Activated CD8-positive, alpha-beta memory T cell treated with anti-CD3 and anti-CD28 coated beads, Interleukin-2, amount 10 ng/mL, durations not matched to agents 7 days and 5 days (primary cell): ENCODE measurements at regions not wholly inside any gene's neighbourhood (a gene's known extent, or its start where the extent isn't known, plus 50 kb on each side); places are given as distances from the start of the nearest gene placed in this dataset.

Experiments used
- ATAC-seq: fragments of 150-1000 bp; cut with Tn5 transposase; one replicate; pipeline ENCODE4 v1.10.0; 2021; ENCODE audit warnings: moderate library complexity
- CTCF ChIA-PET: fragments of 350-600 bp; sonication (Branson Sonifier 250); formaldehyde crosslinking; loops from one replicate; lab custom pipeline; 2021; ENCODE audit warnings: antibody characterized with exemption; lab: Charles Lee
- DNase-seq: peaks from one replicate; pipeline ENCODE4 v3.0.0-alpha.2; 2020
- H3K27ac Mint-ChIP-seq: one replicate; pipeline ENCODE4 v1.8.0; 2021; ENCODE audit warnings: mild to moderate bottlenecking, mixed read lengths
- H3K27me3 Mint-ChIP-seq: one replicate; pipeline ENCODE4 v1.8.0; 2021; ENCODE audit warnings: mixed read lengths
- H3K36me3 Mint-ChIP-seq: one replicate; pipeline ENCODE4 v1.8.0; 2021; ENCODE audit warnings: mild to moderate bottlenecking, mixed read lengths
- H3K4me1 Mint-ChIP-seq: one replicate; pipeline ENCODE4 v1.8.0; 2021; ENCODE audit warnings: mixed read lengths
- H3K4me3 Mint-ChIP-seq: one replicate; pipeline ENCODE4 v1.8.0; 2021; ENCODE audit warnings: mild to moderate bottlenecking, moderate library complexity, mixed read lengths
- H3K9me3 Mint-ChIP-seq: one replicate; pipeline ENCODE4 v1.8.0; 2022; ENCODE audit warnings: low read depth, mixed read lengths

DNA sequence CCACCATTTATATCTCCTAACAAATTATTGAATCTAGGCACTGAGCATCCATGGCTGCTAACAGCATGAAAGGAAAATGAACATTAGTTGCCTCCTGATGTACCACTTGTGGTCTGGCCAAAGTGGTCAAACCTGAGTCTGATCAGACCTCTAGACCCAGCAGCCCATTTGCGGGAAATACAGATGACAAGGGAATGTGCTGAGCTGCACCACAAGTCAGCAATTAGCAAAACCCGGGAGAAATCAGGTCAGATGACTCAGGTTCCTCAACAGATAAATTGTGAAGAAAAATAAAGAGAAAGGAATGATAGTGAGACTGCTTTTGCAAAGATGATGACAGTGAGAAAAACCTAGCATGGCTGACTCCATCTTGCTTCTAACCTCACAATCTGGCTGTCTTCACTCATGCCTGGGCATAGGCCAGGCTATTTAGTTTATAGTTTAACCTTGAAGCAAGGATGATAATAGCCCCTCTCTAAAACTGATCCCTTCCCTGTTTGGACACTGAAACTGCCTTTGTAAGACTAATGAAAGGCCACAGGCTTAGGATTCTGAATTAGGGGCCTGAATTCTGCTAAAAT is 142.7 kb upstream of the ASIC2 start:
- no peak for DNase-seq
- Mint-ChIP-seq H3K27ac (no peak overlapping the region), H3K9me3 (no peaks in the 10 kb centered on the region), H3K36me3 (no peaks in the 10 kb centered on the region), H3K4me3 (no peak overlapping the region), H3K4me1 (no peaks in the 10 kb centered on the region), H3K27me3 (no peaks in the 10 kb centered on the region)
- no peak for ATAC-seq
- CTCF ChIA-PET = no interaction called here

DNA sequence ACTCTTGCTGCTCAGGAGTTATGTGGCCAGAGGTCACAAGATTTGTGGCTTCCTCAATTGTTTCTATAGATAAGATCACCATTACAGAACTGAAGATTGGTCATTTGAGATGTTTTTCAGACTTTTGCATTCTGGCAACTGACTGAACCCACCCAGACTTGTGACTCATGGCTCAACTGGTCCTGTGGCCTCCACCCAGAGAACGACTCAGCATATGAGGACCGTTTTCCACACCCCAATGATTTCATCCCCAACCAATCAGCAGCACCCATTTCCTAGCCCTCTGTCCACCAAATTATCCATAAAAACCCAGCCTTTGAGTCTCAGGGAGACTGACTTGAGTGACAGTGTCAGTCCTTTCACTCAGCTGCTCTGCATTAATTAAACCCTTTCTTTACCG is 143.2 kb upstream of the ASIC2 start:
- ATAC-seq (no peak), DNase-seq (no peak)
- Mint-ChIP-seq H3K27ac (no peak overlapping the region), H3K4me3 (no peak overlapping the region), H3K4me1 (no peaks in the 10 kb centered on the region), H3K9me3 (no peaks in the 10 kb centered on the region), H3K27me3 (no peaks in the 10 kb centered on the region), H3K36me3 (no peaks in the 10 kb centered on the region)
- CTCF ChIA-PET = no interaction called here

DNA sequence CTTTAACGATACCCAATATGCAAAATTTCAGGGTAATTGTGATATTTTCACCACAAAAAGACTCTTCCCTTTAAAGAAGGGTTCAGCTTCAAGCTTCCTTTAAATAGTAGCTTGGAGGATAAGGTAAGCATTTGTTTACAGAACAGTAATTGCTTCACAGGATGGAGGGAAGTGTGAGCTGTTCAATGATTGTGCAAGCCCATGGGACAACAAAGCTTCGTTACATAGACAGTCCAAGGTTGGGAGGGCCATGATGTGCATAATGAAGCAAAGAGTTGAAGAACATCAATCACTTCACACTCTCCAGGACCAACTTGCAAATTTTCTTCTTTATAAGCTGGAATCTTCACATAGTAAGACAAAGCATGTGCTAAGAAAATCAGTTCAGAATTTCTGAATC is 145.0 kb upstream of the ASIC2 start:
- CTCF ChIA-PET = no interaction called here
- Mint-ChIP-seq H3K27ac (no peak overlapping the region), H3K4me3 (no peak overlapping the region), H3K36me3 (no peaks in the 10 kb centered on the region), H3K4me1 (no peaks in the 10 kb centered on the region), H3K9me3 (no peaks in the 10 kb centered on the region), H3K27me3 (no peaks in the 10 kb centered on the region)
- ATAC-seq = no peak
- DNase-seq = no peak

DNA sequence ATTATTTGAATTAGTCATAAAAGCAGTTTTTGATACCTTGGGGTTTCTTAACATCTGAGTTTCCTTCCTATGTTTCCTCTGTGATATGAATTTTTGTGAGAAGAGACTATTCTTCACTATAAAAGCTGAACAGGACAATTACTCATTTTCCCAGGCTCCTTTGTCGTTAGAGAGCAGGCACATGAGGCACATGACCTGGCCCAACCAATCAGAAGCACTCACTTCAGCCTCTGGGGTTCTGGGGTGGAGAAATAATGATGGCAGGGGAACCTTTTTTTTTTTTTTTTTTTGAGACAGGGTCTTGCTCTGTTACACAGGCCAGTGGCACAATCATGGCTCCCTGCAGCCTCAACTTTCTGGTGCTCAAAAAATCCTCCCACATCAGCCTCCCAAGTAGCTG is 145.5 kb upstream of the ASIC2 start:
- no peaks in the 10 kb centered on the region for H3K4me1 Mint-ChIP-seq
- no peak overlapping the region for H3K4me3 Mint-ChIP-seq
- H3K27ac Mint-ChIP-seq = no peak overlapping the region
- no peaks in the 10 kb centered on the region for H3K36me3 Mint-ChIP-seq
- no peaks in the 10 kb centered on the region for H3K9me3 Mint-ChIP-seq
- H3K27me3 Mint-ChIP-seq = no peaks in the 10 kb centered on the region
- ATAC-seq (no peak), DNase-seq (no peak)
- CTCF ChIA-PET = no interaction called here

GRCh38 chr17:33442320-33442719 is 149.2 kb upstream of the ASIC2 start:
- ATAC-seq = no peak
- Mint-ChIP-seq H3K4me3 (no peak overlapping the region), H3K27ac (no peak overlapping the region), H3K36me3 (no peaks in the 10 kb centered on the region), H3K9me3 (no peaks in the 10 kb centered on the region), H3K27me3 (no peaks in the 10 kb centered on the region), H3K4me1 (no peaks in the 10 kb centered on the region)
- DNase-seq = no peak
- CTCF ChIA-PET = no interaction called here

GRCh38 chr17:33444731-33445130 is 151.6 kb upstream of the ASIC2 start:
- CTCF ChIA-PET = no interaction called here
- H3K27me3 Mint-ChIP-seq = no peaks in the 10 kb centered on the region

GRCh38 chr17:33447090-33447489 is 154.0 kb upstream of the ASIC2 start:
- no peak for ATAC-seq
- DNase-seq = no peak
- H3K36me3 Mint-ChIP-seq = no peaks in the 10 kb centered on the region
- H3K27me3 Mint-ChIP-seq = no peaks in the 10 kb centered on the region
- H3K27ac Mint-ChIP-seq = no peak overlapping the region
- H3K4me3 Mint-ChIP-seq = no peak overlapping the region
- no peaks in the 10 kb centered on the region for H3K9me3 Mint-ChIP-seq
- CTCF ChIA-PET = no interaction called here
- H3K4me1 Mint-ChIP-seq = no peaks in the 10 kb centered on the region

More at GRCh38 chr17:33444731-33445130, 151.6 kb upstream of the ASIC2 start:
- Mint-ChIP-seq H3K36me3 (no peaks in the 10 kb centered on the region), H3K9me3 (no peaks in the 10 kb centered on the region), H3K27ac (no peak overlapping the region), H3K4me1 (no peaks in the 10 kb centered on the region), H3K4me3 (no peak overlapping the region)
- ATAC-seq = no peak
- DNase-seq = no peak

- H3K4me1 Mint-ChIP-seq = no peaks in the 10 kb centered on the region
- ATAC-seq (no peak), DNase-seq (no peak)
- H3K27ac Mint-ChIP-seq = no peak overlapping the region
- H3K36me3 Mint-ChIP-seq = no peaks in the 10 kb centered on the region
- CTCF ChIA-PET = no interaction called here
- peaks cover 3% of the 10 kb centered on the region for H3K27me3 Mint-ChIP-seq
- no peaks in the 10 kb centered on the region for H3K9me3 Mint-ChIP-seq
- no peak overlapping the region for H3K4me3 Mint-ChIP-seq
These were observed 158.1 kb upstream of the ASIC2 start for GRCh38 chr17:33451221-33451620.

GRCh38 chr17:33457477-33457876 is 164.4 kb upstream of the ASIC2 start:
- ATAC-seq = no peak
- Mint-ChIP-seq H3K9me3 (no peaks in the 10 kb centered on the region), H3K4me1 (no peaks in the 10 kb centered on the region), H3K27ac (no peak overlapping the region), H3K27me3 (peaks cover 5% of the 10 kb centered on the region), H3K36me3 (no peaks in the 10 kb centered on the region), H3K4me3 (no peak overlapping the region)
- no peak for DNase-seq
- CTCF ChIA-PET = no interaction called here

- DNase-seq (no peak), ATAC-seq (no peak)
- no peaks in the 10 kb centered on the region for H3K9me3 Mint-ChIP-seq
- no peak overlapping the region for H3K4me3 Mint-ChIP-seq
- no peaks in the 10 kb centered on the region for H3K4me1 Mint-ChIP-seq
- H3K27me3 Mint-ChIP-seq = peaks cover 2% of the 10 kb centered on the region
- no peaks in the 10 kb centered on the region for H3K36me3 Mint-ChIP-seq
- no peak overlapping the region for H3K27ac Mint-ChIP-seq
- CTCF ChIA-PET = no interaction called here
These were observed 166.2 kb upstream of the ASIC2 start for GRCh38 chr17:33459078-33459940.

GRCh38 chr17:33460781-33461450 is 167.8 kb upstream of the ASIC2 start:
- no peaks in the 10 kb centered on the region for H3K36me3 Mint-ChIP-seq
- DNase-seq = no peak
- no peaks in the 10 kb centered on the region for H3K4me1 Mint-ChIP-seq
- CTCF ChIA-PET = no interaction called here
- ATAC-seq = no peak
- peaks cover 2% of the 10 kb centered on the region for H3K27me3 Mint-ChIP-seq
- H3K9me3 Mint-ChIP-seq = no peaks in the 10 kb centered on the region
- H3K27ac Mint-ChIP-seq = no peak overlapping the region
- H3K4me3 Mint-ChIP-seq = no peak overlapping the region

DNA sequence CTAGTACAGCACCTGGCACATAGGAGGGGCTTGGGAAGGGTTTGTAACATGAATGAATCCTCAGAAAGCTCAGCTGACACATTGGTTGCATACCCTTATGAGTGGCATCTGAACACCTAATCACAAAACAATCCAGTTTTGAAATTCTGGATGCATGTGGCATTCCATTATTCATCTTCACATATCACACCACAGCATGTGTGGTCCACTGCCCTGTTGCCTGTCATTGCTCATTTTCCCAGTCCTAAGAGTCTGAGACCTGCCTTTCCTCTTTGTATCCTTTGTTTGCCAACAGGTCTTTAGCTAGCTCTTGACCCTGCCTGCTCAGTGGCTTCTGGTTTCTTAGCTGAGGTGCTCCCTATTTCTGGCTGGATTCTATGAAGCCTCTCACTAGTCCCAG is 170.8 kb upstream of the ASIC2 start:
- no peaks in the 10 kb centered on the region for H3K27me3 Mint-ChIP-seq
- no peaks in the 10 kb centered on the region for H3K4me1 Mint-ChIP-seq
- no peaks in the 10 kb centered on the region for H3K9me3 Mint-ChIP-seq
- no peak overlapping the region for H3K27ac Mint-ChIP-seq
- ATAC-seq (no peak), DNase-seq (no peak)
- H3K4me3 Mint-ChIP-seq = no peak overlapping the region
- CTCF ChIA-PET = no interaction called here
- no peaks in the 10 kb centered on the region for H3K36me3 Mint-ChIP-seq

DNA sequence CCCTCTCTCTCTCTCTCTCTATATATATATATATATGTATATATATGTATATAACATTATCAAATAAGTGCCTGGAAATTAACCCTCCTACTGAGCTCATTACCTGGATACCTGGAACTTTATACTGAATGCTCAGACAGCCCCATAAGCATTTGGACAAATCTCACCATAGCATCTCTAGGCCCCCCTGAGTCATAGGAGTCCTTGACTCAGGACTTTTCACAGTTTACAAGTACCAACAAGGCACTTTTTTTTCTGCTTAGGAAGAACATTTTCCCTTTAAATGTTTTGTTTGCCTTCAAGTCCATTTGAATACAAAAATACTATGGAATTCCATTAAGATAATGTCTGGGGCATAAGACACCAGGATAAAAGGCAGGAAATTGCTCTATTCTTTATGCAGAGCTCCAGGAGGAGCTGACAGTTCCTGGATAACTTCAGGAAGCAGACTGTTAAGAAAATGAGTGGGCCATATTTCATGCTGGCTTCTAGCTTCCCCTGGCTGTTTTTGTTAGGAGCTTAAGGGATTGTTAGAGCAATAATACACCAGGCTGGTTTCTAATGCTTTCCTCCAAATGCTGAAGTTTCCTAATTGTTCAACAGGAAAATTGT is 171.7 kb upstream of the ASIC2 start:
- no peak overlapping the region for H3K27ac Mint-ChIP-seq
- no peaks in the 10 kb centered on the region for H3K36me3 Mint-ChIP-seq
- no peaks in the 10 kb centered on the region for H3K9me3 Mint-ChIP-seq
- H3K4me3 Mint-ChIP-seq = no peak overlapping the region
- no peak for ATAC-seq
- DNase-seq = no peak
- H3K27me3 Mint-ChIP-seq = no peaks in the 10 kb centered on the region
- no peaks in the 10 kb centered on the region for H3K4me1 Mint-ChIP-seq
- CTCF ChIA-PET = no interaction called here

DNA sequence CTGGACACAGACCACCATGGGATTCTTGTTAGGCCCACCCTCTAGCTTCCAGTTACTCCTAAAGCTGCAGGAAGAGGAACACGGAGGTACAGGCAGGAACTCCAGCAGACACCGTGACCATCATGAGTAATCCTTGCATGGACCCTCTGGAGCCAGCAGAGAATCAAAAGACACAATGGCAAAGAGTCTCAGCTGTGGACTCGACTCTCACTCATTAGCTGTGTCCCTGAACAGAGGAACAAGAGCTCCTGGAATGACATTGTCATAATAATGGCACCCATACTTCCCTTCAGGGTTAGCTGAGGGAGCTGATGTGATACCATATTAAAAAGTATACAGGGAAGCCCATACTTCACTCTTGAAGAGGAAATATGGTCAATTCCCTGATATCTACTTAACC is 176.3 kb upstream of the ASIC2 start:
- Mint-ChIP-seq H3K27me3 (no peaks in the 10 kb centered on the region), H3K27ac (no peak overlapping the region), H3K36me3 (no peaks in the 10 kb centered on the region), H3K4me1 (no peaks in the 10 kb centered on the region), H3K9me3 (no peaks in the 10 kb centered on the region), H3K4me3 (no peak overlapping the region)
- CTCF ChIA-PET = no interaction called here
- ATAC-seq (no peak), DNase-seq (no peak)
